Heart right ventricle (tissue), 16 donors: ENCODE measurements at regions not wholly inside any gene's neighbourhood (a gene's known extent, or its start where the extent isn't known, plus 50 kb on each side); places are given as distances from the start of the nearest gene placed in this dataset.

Experiments
- ATAC-seq, 8 donors: fragments of 200-7000 bp; cut with Tn5 transposase; one replicate each; pipeline ENCODE4 v1.9.1; 2020; ENCODE audit warnings: mild to moderate bottlenecking in 8 of 8, moderate library complexity in 8 of 8, moderate number of reproducible peaks in 1 of 8
- DNase-seq, 2 donors: peaks; one replicate each; pipeline ENCODE4 v3.0.0-alpha.2; 2020
- H3K27ac ChIP-seq, 10 donors: fragments of 200-600 bp; sonication (generic) in 2 of 10; one replicate each; pipeline versions ENCODE4 v1.5.0 to v1.8.0; 2020 to 2022; ENCODE audit warnings: mild to moderate bottlenecking in 3 of 10
- H3K27me3 ChIP-seq, 7 donors: fragments of 200-600 bp; one replicate each; pipeline ENCODE4 v1.8.0; 2021 to 2022; ENCODE audit warnings: mild to moderate bottlenecking in 2 of 7
- H3K36me3 ChIP-seq, 9 donors: fragments of 200-600 bp; sonication (generic) in 1 of 9; one replicate each; pipeline versions ENCODE4 v1.5.0 to v1.8.0; 2020 to 2022; ENCODE audit warnings: mild to moderate bottlenecking in 2 of 9
- H3K4me1 ChIP-seq, 9 donors: fragments of 200-600 bp; sonication (generic) in 1 of 9; one replicate each; pipeline versions ENCODE4 v1.5.0 to v1.8.0; 2020 to 2022; ENCODE audit warnings: mild to moderate bottlenecking in 4 of 9
- H3K4me3 ChIP-seq, 10 donors: fragments of 200-600 bp; sonication (generic) in 2 of 10; one replicate each; pipeline versions ENCODE4 v1.5.0 to v1.8.0; 2020 to 2022; ENCODE audit warnings: mild to moderate bottlenecking in 7 of 10, moderate library complexity in 2 of 10
- H3K9me3 ChIP-seq, 11 donors: fragments of 200-600 bp in 10 of 11; sonication (generic) in 2 of 11; one replicate each; pipeline versions ENCODE4 v1.5.0 to v1.8.0; 2013 to 2022; ENCODE audit warnings: mild to moderate bottlenecking in 2 of 11, control low read depth in 1 of 11, moderate library complexity in 1 of 11
- WGBS, 2 donors: extraction: QIAGEN DNeasy Blood & Tissue Kit; methylation state at CpG; one replicate each; pipeline ENCODE4 v1.1.7; 2013; ENCODE audit warnings: inconsistent platforms in 1 of 2; 5-methylcytosine and 5-hydroxymethylcytosine counted together
- intact Hi-C, 10 donors: fragments of 100-400 bp; cut with DNase I; formaldehyde crosslinking; loops; one replicate each; pipeline versions ENCODE4 v1.11.1 to v1.14.2; 2022
- TF ChIP-seq, protein P1 (sequence below), 9 donors: fragments of 200-600 bp; sonication (generic) in 2 of 9; IDR thresholded peaks; one replicate each; pipeline versions ENCODE4 v1.5.0 to v1.8.0; 2021 to 2022; ENCODE audit warnings: antibody characterized with exemption in 9 of 9, mild to moderate bottlenecking in 5 of 9, moderate library complexity in 1 of 9
- donor health status: Arrhythmogenic right ventricular cardiomyopathy.
- donor health status: ischemic (EF 13 %, LVEDD 7.1; RV severe dilation, severe dysfunction).
- donor health status: healthy with polysubstance abuse.
- donor health status: DM: no; HTN: yes; CAD: no.
- donor health status: DM: no; HTN: no; CAD: no.
- donor health status: ischemic (EF 25% LVEDD 6.9; RV normal size, moderate dysfunction).
- donor health status: ischemic (EF 25% LVEDD 5.7; RV mildly dilated, moderate dysfunction).
- donor health status: healthy.
- donor health status: DM: yes; HTN: yes; CAD: no.
- donor health status: Ischemic cardiomyopathy.
- donor health status: ischemic (EF 35%, LVEDD 5.7; RV mildly dilated, moderate dysfunction).
- donor health status: nonischemic (EF 11% LVEDD 7.7; RV severe dilation, severe dysfunction).
- donor health status: DM: yes; HTN: yes; CAD: no.
- donor health status: PGD.
- donor health status: ischemic (EF 29% LVEDD 5.4; RV normal size, mild dysfunction).
- donor health status: nonischemic (EF 23%, LVEDD 6.1; RV moderate dilation, normal function).

DNA sequence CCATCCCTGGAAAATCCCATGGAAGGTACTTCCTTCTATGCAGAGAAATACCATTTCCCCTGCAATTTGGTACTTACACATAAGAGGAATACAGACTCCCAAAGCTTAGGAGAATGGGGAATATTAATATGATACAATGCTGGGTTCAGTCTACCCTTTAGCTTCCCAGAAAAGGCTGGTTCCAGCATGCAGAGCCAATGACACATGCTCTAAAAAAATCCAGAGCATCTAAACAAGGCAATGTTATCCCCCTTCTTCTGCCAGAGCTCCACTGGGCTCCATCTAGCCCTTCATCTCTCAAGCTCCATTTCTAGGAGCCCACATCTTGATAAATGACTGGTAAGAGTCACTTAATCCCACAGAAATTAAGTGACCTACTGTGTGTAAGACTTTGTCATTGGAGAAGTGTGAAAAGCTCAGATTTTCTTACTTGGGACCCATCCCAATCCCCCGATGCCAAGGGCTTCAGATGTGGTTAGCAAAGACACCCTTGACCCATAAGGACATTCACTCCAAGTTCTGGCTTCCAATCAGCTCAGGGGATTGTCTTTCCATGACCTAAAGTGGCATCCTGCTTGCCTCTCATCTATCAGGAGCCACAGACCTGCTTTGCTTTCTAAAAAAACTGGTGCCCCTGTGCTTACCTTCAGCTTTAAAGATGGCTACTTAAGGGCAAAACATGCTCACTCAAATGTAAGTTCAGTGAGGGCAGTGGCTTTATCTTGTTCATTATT, 137.5 kb downstream of the UNC5CL start:
- TF ChIP-seq, protein P1, sequence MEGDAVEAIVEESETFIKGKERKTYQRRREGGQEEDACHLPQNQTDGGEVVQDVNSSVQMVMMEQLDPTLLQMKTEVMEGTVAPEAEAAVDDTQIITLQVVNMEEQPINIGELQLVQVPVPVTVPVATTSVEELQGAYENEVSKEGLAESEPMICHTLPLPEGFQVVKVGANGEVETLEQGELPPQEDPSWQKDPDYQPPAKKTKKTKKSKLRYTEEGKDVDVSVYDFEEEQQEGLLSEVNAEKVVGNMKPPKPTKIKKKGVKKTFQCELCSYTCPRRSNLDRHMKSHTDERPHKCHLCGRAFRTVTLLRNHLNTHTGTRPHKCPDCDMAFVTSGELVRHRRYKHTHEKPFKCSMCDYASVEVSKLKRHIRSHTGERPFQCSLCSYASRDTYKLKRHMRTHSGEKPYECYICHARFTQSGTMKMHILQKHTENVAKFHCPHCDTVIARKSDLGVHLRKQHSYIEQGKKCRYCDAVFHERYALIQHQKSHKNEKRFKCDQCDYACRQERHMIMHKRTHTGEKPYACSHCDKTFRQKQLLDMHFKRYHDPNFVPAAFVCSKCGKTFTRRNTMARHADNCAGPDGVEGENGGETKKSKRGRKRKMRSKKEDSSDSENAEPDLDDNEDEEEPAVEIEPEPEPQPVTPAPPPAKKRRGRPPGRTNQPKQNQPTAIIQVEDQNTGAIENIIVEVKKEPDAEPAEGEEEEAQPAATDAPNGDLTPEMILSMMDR (IDR thresholded peaks at IDR 0.05), result no peak

DNA sequence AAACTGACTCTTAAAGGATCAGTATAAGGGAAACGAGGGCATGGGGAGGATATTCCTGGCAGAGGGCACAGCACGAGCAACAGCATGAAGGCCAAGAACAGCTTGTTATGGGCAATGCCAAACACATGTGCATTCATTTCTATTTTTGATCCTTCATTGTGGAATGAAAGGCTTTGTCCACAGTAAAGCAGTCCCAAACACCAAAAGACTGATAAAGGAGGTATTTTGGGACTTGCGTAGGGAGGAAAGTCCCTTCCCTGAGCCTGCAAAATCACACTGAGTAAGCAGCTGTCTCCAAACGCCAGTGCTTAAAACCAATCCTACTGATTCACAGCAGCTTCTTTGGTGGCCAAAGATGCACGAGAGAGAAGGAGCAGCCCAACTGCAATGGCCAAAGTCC, 138.2 kb downstream of the UNC5CL start:
- intact Hi-C loops, result loop anchor here in 1 of 10 donors (10.0 kb wide), 1 partner anchor 94 kb away; no protein-coding TSS in a partner anchor
- TF ChIP-seq, protein P1 (IDR thresholded peaks at IDR 0.05), result no peak
- H3K4me1 ChIP-seq, result peaks cover 0 to 50% (median 33%) of the 10 kb centered on the region in 9 donors
- DNase-seq (peak; percentile 15 to 54), ATAC-seq (peak; percentile 82 to 93 (median 92))
- WGBS, 2 donors, result 29 to 48% methylated on average over 5 of the region's 5 CpGs
- H3K36me3 ChIP-seq, result no peaks in the 10 kb centered on the region
- H3K9me3 ChIP-seq, result no peaks in the 10 kb centered on the region
- no peaks in the 10 kb centered on the region for H3K27me3 ChIP-seq
- H3K27ac ChIP-seq, result peak overlapping the region; percentile 63 to 92 (median 85)
- H3K4me3 ChIP-seq, result no peak overlapping the region

More for the DNA sequence above, 137.5 kb downstream of the UNC5CL start:
- no peaks in the 10 kb centered on the region for H3K9me3 ChIP-seq
- DNase-seq (no peak), ATAC-seq (peak in 7 of 8 donors; percentile 44 to 81 (median 64))
- H3K27ac ChIP-seq, result peak overlapping the region; percentile 63 to 92 (median 85)
- H3K4me1 ChIP-seq, result peaks cover 0 to 47% (median 28%) of the 10 kb centered on the region in 9 donors
- no peaks in the 10 kb centered on the region for H3K36me3 ChIP-seq
- intact Hi-C loops, result loop anchor here in 1 of 10 donors (10.0 kb wide), 1 partner anchor 93 kb away; no protein-coding TSS in a partner anchor
- H3K4me3 ChIP-seq, result no peak overlapping the region
- WGBS, 2 donors, result 59 to 61% methylated on average over 1 of the region's 1 CpG
- no peaks in the 10 kb centered on the region for H3K27me3 ChIP-seq

DNA sequence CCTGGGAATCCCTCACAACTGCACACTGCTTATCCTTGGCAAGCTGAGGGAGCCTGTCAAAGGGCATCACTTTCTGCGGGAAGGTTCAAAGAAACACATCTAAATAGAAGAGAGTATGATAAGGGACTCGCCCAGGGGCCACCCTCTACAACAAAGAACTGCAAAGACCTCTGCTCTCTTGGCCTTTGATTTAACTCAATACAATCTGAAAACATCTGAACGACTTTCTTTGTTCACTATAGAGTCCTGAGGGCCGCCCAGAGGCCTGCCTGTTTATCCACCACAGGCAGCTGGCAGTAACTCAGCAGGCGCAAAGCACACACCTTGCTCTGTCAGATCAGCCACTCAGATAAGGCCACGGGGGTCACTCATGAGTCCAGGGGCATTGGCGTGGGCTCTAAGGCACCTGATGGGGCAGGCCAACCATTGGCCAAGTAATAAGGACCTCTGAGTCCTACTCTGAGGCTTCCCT, 139.3 kb downstream of the UNC5CL start:
- Histone ChIP-seq H3K27ac (peak overlapping the region; percentile 63 to 92 (median 85)), H3K36me3 (no peaks in the 10 kb centered on the region), H3K4me3 (no peak overlapping the region), H3K27me3 (no peaks in the 10 kb centered on the region), H3K9me3 (no peaks in the 10 kb centered on the region), H3K4me1 (peaks cover 0 to 61% (median 33%) of the 10 kb centered on the region in 9 donors)
- DNase-seq (peak in 1 of 2 donors; percentile 15), ATAC-seq (peak in 4 of 8 donors; percentile 13 to 49 (median 36))
- intact Hi-C loops, result loop anchor here in 7 of 10 donors (5.0 to 10.0 kb wide), 5 partner anchors 95 to 168 kb away; no protein-coding TSS in a partner anchor
- TF ChIP-seq, protein P1 (IDR thresholded peaks at IDR 0.05), result no peak
- WGBS, 2 donors, result 45 to 51% methylated on average over 7 of the region's 7 CpGs

DNA sequence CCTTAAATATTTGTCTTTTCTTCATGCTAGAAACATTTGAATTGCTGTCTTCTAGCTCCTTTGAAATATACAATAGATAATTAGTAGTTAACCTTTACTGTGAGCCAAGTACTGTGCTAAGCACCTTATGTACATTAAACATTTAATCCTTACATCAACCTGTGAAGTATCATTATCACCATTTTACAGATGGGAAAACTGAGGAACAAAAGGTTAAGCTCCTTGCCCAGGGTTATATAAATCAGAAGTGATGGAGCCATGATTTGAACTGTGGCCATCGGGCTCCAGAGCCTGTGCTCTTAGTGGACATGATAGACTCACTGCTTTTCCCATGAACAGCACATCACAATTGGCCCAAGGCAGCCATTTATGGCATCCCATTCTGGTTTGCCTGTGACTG, 140.9 kb downstream of the UNC5CL start:
- TF ChIP-seq, protein P1 (IDR thresholded peaks at IDR 0.05), result no peak
- intact Hi-C loops, result loop anchor here in 7 of 10 donors (5.0 kb wide), 4 partner anchors 124 to 169 kb away; no protein-coding TSS in a partner anchor
- 92 to 100% methylated on average over 1 of the region's 1 CpG for WGBS, 2 donors
- Histone ChIP-seq H3K36me3 (no peaks in the 10 kb centered on the region), H3K27ac (peak overlapping the region in 5 of 10 donors; percentile 80 to 92 (median 86)), H3K9me3 (no peaks in the 10 kb centered on the region), H3K4me3 (no peak overlapping the region), H3K27me3 (no peaks in the 10 kb centered on the region), H3K4me1 (peaks cover 0 to 62% (median 33%) of the 10 kb centered on the region in 9 donors)
- ATAC-seq (no peak), DNase-seq (no peak)
